Liver (tissue), 8 donors: ENCODE measurements at regions not wholly inside any gene's neighbourhood (a gene's known extent, or its start where the extent isn't known, plus 50 kb on each side); places are given as distances from the start of the nearest gene placed in this dataset.

Experiments used
- DNase-seq: peaks from one replicate; pipeline ENCODE4 v3.0.0-alpha.2; 2017; ENCODE audit warnings: low spot score
- H3K27ac ChIP-seq, 2 donors: one replicate each; pipeline ENCODE4 v1.7.0; 2013; ENCODE audit warnings: inconsistent platforms in 2 of 2, low read length in 2 of 2, control low read depth in 1 of 2, low read depth in 1 of 2, mild to moderate bottlenecking in 1 of 2
- H3K27me3 ChIP-seq, 4 donors: one replicate each; pipeline versions ENCODE4 v1.6.1 to v1.7.0; 2013; ENCODE audit warnings: low read length in 3 of 4, inconsistent platforms in 1 of 4, mild to moderate bottlenecking in 1 of 4, moderate library complexity in 1 of 4; ENCODE audit not compliant: control insufficient read depth in 4 of 4, insufficient read depth in 4 of 4
- H3K36me3 ChIP-seq, 4 donors: one replicate each; pipeline versions ENCODE4 v1.6.1 to v1.7.0; 2013; ENCODE audit warnings: low read length in 3 of 4, mild to moderate bottlenecking in 3 of 4, low read depth in 1 of 4, moderate library complexity in 1 of 4; ENCODE audit not compliant: control insufficient read depth in 4 of 4, insufficient read depth in 3 of 4
- H3K4me1 ChIP-seq, 4 donors: one replicate each; pipeline versions ENCODE4 v1.6.1 to v1.7.0; 2013; ENCODE audit warnings: low read length in 3 of 4, mild to moderate bottlenecking in 3 of 4, moderate library complexity in 1 of 4; ENCODE audit not compliant: control insufficient read depth in 4 of 4, insufficient read depth in 4 of 4
- H3K4me3 ChIP-seq, 3 donors: one replicate each; pipeline versions ENCODE4 v1.6.1 to v1.7.0; 2013; ENCODE audit warnings: low read length in 3 of 3, control low read depth in 1 of 3, low read depth in 1 of 3, mild to moderate bottlenecking in 1 of 3
- H3K9ac ChIP-seq, 2 donors: one replicate each; pipeline ENCODE4 v1.7.0; 2013; ENCODE audit warnings: low read length in 2 of 2, mild to moderate bottlenecking in 2 of 2, moderate library complexity in 2 of 2, control low read depth in 1 of 2, low read depth in 1 of 2
- H3K9me3 ChIP-seq, 4 donors: one replicate each; pipeline versions ENCODE4 v1.6.1 to v1.7.0; 2013; ENCODE audit warnings: low read length in 3 of 4; ENCODE audit not compliant: control insufficient read depth in 4 of 4
- EGR1 ChIP-seq, 2 donors: IDR thresholded peaks; 2 replicates each; pipeline ENCODE4 v1.6.1; 2016 to 2018; ENCODE audit warnings: antibody characterized with exemption in 2 of 2, low read depth in 2 of 2
- FOXA1 ChIP-seq: IDR thresholded peaks from 2 replicates; pipeline ENCODE4 v1.6.1; 2016; ENCODE audit warnings: antibody characterized with exemption
- FOXA2 ChIP-seq: IDR thresholded peaks from 2 replicates; pipeline ENCODE4 v1.6.1; 2016; ENCODE audit warnings: antibody characterized with exemption
- GABPA ChIP-seq, 2 donors: IDR thresholded peaks in 1 of 2; conservative IDR thresholded peaks in 1 of 2; 2 replicates each; pipeline ENCODE4 v1.6.1; 2016; ENCODE audit warnings: antibody characterized with exemption in 2 of 2, mild to moderate bottlenecking in 1 of 2, moderate library complexity in 1 of 2
- HNF4A ChIP-seq, 2 donors: conservative IDR thresholded peaks; 2 replicates each; pipeline ENCODE4 v1.6.1; 2016; ENCODE audit warnings: antibody characterized with exemption in 2 of 2, mild to moderate bottlenecking in 2 of 2
- HNF4G ChIP-seq: IDR thresholded peaks from 2 replicates; pipeline ENCODE4 v1.6.1; 2016; ENCODE audit warnings: antibody characterized with exemption
- JUND ChIP-seq, 2 donors: IDR thresholded peaks; 2 replicates each; pipeline ENCODE4 v1.6.1; 2016; ENCODE audit warnings: antibody characterized with exemption in 2 of 2
- NR2F2 ChIP-seq: IDR thresholded peaks from 2 replicates; pipeline ENCODE4 v1.6.1; 2016; ENCODE audit warnings: antibody characterized with exemption
- RAD21 ChIP-seq, 2 donors: IDR thresholded peaks; 2 replicates each; pipeline ENCODE4 v1.6.1; 2016; ENCODE audit warnings: antibody characterized with exemption in 2 of 2, mild to moderate bottlenecking in 2 of 2
- RXRA ChIP-seq, 2 donors: IDR thresholded peaks; 2 replicates each; pipeline ENCODE4 v1.6.1; 2017 to 2018; ENCODE audit warnings: antibody characterized with exemption in 2 of 2, mild to moderate bottlenecking in 1 of 2
- SP1 ChIP-seq: IDR thresholded peaks from 2 replicates; pipeline ENCODE4 v1.6.1; 2018; ENCODE audit warnings: antibody characterized with exemption, mild to moderate bottlenecking
- TAF1 ChIP-seq: conservative IDR thresholded peaks from 2 replicates; pipeline ENCODE4 v1.6.1; 2016; ENCODE audit warnings: antibody characterized with exemption, mild to moderate bottlenecking
- YY1 ChIP-seq: IDR thresholded peaks from 2 replicates; pipeline ENCODE4 v1.6.1; 2016; ENCODE audit warnings: antibody characterized with exemption, mild to moderate bottlenecking
- WGBS: extraction: QIAGEN DNeasy Blood & Tissue Kit; methylation state at CpG from one replicate; pipeline ENCODE4 v1.1.7; 2013; 5-methylcytosine and 5-hydroxymethylcytosine counted together
- TF ChIP-seq, protein P1 (sequence below): fragments of 150-350 bp; IDR thresholded peaks from 2 replicates; pipeline ENCODE4 v1.5.1; 2017; ENCODE audit warnings: improper control_type of control experiment, low read depth, low read length; ENCODE audit not compliant: missing input control
- TF ChIP-seq, protein P2 (sequence below): IDR thresholded peaks from 2 replicates; pipeline ENCODE4 v1.6.1; 2016; ENCODE audit warnings: antibody characterized with exemption
- TF ChIP-seq, protein P3 (sequence below): IDR thresholded peaks from 2 replicates; pipeline ENCODE4 v1.6.1; 2016; ENCODE audit warnings: antibody characterized with exemption
- TF ChIP-seq, protein P4 (sequence below): IDR thresholded peaks from 2 replicates; pipeline ENCODE4 v1.6.1; 2016; ENCODE audit warnings: antibody characterized with exemption, mild to moderate bottlenecking
- TF ChIP-seq, protein P5 (sequence below): IDR thresholded peaks from 2 replicates; pipeline ENCODE4 v1.6.1; 2016; ENCODE audit warnings: antibody characterized with exemption
- donor health status: healthy.
- donor health status: healthy.
- donor health status: healthy.
- donor health status: healthy.
- donor health status: healthy.

DNA sequence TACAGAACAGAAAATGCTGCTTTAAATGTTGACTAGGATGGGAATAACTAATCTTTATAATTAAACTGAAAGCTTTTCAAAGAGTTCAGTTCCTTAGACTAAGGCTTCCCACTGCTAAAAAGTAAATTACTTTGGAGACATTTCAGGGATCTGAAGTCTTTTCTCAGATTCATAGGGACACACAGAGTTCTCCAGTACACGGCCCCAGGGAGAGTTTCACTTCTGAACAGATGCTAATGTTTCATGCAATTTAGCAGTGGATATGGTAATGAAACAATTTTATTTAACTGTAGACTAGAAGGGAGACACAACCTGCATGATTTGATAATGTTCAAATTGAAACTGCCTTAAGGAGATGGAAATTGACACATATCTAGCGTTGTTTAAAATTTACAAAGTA is 1282.6 kb downstream of the NCAM2 start:
- no peaks in the 10 kb centered on the region for H3K4me1 ChIP-seq
- H3K27me3 ChIP-seq: no peaks in the 10 kb centered on the region
- H3K4me3 ChIP-seq: no peak overlapping the region
- WGBS: 84% methylated on average over 2 of the region's 2 CpGs
- TF ChIP-seq, protein P1, sequence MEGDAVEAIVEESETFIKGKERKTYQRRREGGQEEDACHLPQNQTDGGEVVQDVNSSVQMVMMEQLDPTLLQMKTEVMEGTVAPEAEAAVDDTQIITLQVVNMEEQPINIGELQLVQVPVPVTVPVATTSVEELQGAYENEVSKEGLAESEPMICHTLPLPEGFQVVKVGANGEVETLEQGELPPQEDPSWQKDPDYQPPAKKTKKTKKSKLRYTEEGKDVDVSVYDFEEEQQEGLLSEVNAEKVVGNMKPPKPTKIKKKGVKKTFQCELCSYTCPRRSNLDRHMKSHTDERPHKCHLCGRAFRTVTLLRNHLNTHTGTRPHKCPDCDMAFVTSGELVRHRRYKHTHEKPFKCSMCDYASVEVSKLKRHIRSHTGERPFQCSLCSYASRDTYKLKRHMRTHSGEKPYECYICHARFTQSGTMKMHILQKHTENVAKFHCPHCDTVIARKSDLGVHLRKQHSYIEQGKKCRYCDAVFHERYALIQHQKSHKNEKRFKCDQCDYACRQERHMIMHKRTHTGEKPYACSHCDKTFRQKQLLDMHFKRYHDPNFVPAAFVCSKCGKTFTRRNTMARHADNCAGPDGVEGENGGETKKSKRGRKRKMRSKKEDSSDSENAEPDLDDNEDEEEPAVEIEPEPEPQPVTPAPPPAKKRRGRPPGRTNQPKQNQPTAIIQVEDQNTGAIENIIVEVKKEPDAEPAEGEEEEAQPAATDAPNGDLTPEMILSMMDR: no peak
- TF ChIP-seq HNF4G (no peak), TAF1 (no peak), SP1 (no peak), RXRA (IDR thresholded peaks at IDR 0.05) (no peak), YY1 (no peak), EGR1 (IDR thresholded peaks at IDR 0.05; ENCODE audit: low read depth in 2 of 2) (no peak), JUND (IDR thresholded peaks at IDR 0.05) (no peak)
- TF ChIP-seq, protein P2, sequence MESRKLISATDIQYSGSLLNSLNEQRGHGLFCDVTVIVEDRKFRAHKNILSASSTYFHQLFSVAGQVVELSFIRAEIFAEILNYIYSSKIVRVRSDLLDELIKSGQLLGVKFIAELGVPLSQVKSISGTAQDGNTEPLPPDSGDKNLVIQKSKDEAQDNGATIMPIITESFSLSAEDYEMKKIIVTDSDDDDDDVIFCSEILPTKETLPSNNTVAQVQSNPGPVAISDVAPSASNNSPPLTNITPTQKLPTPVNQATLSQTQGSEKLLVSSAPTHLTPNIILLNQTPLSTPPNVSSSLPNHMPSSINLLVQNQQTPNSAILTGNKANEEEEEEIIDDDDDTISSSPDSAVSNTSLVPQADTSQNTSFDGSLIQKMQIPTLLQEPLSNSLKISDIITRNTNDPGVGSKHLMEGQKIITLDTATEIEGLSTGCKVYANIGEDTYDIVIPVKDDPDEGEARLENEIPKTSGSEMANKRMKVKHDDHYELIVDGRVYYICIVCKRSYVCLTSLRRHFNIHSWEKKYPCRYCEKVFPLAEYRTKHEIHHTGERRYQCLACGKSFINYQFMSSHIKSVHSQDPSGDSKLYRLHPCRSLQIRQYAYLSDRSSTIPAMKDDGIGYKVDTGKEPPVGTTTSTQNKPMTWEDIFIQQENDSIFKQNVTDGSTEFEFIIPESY: no peak
- TF ChIP-seq, protein P3, sequence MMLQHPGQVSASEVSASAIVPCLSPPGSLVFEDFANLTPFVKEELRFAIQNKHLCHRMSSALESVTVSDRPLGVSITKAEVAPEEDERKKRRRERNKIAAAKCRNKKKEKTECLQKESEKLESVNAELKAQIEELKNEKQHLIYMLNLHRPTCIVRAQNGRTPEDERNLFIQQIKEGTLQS: no peak
- H3K9me3 ChIP-seq: no peaks in the 10 kb centered on the region
- no peaks in the 10 kb centered on the region for H3K36me3 ChIP-seq
- no peak overlapping the region for H3K27ac ChIP-seq
- no peak for DNase-seq
- no peak overlapping the region for H3K9ac ChIP-seq

DNA sequence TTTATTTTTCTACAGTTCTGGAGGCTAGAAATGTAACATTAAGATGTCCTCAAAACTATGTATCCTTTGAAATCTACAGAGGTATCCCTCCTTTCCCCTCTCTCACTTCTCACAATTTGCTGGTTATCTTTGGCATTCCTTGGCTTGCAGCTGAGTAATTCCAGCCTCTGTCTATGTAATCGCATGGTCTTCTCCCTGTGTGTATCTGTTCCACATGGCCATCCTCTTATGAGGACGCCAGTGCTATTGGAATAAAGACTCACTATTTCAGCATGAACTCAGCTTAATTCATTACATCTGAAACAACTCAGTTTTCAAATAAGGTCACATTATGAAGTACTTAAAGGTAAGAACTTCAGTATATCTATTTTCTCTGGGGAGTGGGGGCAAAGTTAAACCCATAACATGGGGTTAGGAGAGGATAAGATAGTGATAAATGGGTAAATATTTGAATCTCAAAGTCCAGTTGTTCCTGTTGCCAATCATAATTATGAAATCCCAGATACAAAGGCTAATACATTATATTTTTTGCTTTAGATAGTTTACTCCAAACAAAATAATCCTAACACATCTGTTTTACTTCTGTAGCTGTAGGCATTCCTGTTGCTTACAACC is 1290.8 kb downstream of the NCAM2 start:
- WGBS: 38% methylated on average over 2 of the region's 2 CpGs
- TF ChIP-seq YY1 (peak; percentile 21), EGR1 (IDR thresholded peaks at IDR 0.05; ENCODE audit: low read depth in 2 of 2) (no peak), FOXA2 (no peak), JUND (IDR thresholded peaks at IDR 0.05) (peak in 1 of 2 donors; percentile 16), RAD21 (IDR thresholded peaks at IDR 0.05) (no peak), SP1 (peak; percentile 39), TAF1 (no peak), RXRA (IDR thresholded peaks at IDR 0.05) (peak; percentile 72 to 75), HNF4A (conservative IDR thresholded peaks at IDR 0.05) (peak; percentile 83), FOXA1 (no peak), HNF4G (peak; percentile 46), GABPA (IDR thresholded peaks at IDR 0.05 in 1 of 2, conservative IDR thresholded peaks at IDR 0.05 in 1 of 2) (no peak), NR2F2 (no peak)
- TF ChIP-seq, protein P3: no peak
- TF ChIP-seq, protein P2: no peak
- TF ChIP-seq, protein P4, sequence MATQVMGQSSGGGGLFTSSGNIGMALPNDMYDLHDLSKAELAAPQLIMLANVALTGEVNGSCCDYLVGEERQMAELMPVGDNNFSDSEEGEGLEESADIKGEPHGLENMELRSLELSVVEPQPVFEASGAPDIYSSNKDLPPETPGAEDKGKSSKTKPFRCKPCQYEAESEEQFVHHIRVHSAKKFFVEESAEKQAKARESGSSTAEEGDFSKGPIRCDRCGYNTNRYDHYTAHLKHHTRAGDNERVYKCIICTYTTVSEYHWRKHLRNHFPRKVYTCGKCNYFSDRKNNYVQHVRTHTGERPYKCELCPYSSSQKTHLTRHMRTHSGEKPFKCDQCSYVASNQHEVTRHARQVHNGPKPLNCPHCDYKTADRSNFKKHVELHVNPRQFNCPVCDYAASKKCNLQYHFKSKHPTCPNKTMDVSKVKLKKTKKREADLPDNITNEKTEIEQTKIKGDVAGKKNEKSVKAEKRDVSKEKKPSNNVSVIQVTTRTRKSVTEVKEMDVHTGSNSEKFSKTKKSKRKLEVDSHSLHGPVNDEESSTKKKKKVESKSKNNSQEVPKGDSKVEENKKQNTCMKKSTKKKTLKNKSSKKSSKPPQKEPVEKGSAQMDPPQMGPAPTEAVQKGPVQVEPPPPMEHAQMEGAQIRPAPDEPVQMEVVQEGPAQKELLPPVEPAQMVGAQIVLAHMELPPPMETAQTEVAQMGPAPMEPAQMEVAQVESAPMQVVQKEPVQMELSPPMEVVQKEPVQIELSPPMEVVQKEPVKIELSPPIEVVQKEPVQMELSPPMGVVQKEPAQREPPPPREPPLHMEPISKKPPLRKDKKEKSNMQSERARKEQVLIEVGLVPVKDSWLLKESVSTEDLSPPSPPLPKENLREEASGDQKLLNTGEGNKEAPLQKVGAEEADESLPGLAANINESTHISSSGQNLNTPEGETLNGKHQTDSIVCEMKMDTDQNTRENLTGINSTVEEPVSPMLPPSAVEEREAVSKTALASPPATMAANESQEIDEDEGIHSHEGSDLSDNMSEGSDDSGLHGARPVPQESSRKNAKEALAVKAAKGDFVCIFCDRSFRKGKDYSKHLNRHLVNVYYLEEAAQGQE: no peak
- TF ChIP-seq, protein P1: no peak
- TF ChIP-seq, protein P5, sequence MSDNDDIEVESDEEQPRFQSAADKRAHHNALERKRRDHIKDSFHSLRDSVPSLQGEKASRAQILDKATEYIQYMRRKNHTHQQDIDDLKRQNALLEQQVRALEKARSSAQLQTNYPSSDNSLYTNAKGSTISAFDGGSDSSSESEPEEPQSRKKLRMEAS: no peak
- H3K9ac ChIP-seq: no peak overlapping the region
- H3K27ac ChIP-seq: peak overlapping the region in 1 of 2 donors; percentile 12
- H3K36me3 ChIP-seq: no peaks in the 10 kb centered on the region
- H3K4me3 ChIP-seq: no peak overlapping the region
- H3K4me1 ChIP-seq: peaks cover 0 to 7% (median 1%) of the 10 kb centered on the region in 4 donors
- H3K9me3 ChIP-seq: no peaks in the 10 kb centered on the region
- H3K27me3 ChIP-seq: no peaks in the 10 kb centered on the region
- DNase-seq: no peak
